C4-2B (cell line): ENCODE measurements at regions not wholly inside any gene's neighbourhood (a gene's known extent, or its start where the extent isn't known, plus 50 kb on each side); places are given as distances from the start of the nearest gene placed in this dataset.

Source experiments
- ZFX ChIP-seq: fragments of 450-650 bp; IDR thresholded peaks from 2 replicates; pipeline ENCODE4 v1.6.1; 2017
- TF ChIP-seq, protein P1 (sequence below): fragments of 450-650 bp; conservative IDR thresholded peaks from 2 replicates; pipeline ENCODE4 v1.5.1; 2017; ENCODE audit warnings: mild to moderate bottlenecking

DNA sequence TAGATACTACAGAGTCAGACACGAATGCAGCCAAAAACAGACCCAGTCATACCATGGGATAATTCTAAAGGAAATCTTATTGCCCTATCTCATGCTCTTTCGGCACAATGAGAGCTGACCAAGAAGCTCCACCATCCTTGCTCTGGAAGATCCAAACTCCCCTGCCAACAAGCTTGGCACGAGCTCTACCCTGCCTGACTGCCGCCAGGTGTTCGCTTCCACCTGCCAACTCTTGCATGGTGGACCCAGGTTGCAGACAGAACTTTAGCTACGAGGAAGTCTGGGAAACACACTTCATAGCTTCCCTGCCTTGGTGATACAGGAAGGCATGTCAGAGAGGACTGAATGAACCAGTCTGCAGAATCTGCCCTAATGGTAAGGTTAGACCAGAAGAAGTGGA is 355.0 kb downstream of the DRD1 start:
- TF ChIP-seq, protein P1, sequence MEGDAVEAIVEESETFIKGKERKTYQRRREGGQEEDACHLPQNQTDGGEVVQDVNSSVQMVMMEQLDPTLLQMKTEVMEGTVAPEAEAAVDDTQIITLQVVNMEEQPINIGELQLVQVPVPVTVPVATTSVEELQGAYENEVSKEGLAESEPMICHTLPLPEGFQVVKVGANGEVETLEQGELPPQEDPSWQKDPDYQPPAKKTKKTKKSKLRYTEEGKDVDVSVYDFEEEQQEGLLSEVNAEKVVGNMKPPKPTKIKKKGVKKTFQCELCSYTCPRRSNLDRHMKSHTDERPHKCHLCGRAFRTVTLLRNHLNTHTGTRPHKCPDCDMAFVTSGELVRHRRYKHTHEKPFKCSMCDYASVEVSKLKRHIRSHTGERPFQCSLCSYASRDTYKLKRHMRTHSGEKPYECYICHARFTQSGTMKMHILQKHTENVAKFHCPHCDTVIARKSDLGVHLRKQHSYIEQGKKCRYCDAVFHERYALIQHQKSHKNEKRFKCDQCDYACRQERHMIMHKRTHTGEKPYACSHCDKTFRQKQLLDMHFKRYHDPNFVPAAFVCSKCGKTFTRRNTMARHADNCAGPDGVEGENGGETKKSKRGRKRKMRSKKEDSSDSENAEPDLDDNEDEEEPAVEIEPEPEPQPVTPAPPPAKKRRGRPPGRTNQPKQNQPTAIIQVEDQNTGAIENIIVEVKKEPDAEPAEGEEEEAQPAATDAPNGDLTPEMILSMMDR, result no peak
- no peak for TF ChIP-seq ZFX
